ENCODE measurements at regions not wholly inside any gene's neighbourhood (a gene's known extent, or its start where the extent isn't known, plus 50 kb on each side); places are given as distances from the start of the nearest gene placed in this dataset.

- TF ChIP-seq CTCF (IDR thresholded peaks at IDR 0.05) (no peak), POLR2A (IDR thresholded peaks at IDR 0.05) (no peak), POLR2AphosphoS5 (IDR thresholded peaks at IDR 0.05) (no peak)
Measured at GRCh38 chr3:182711261-182711683, 82.0 kb upstream of the ATP11B start.

Data from prostate gland (tissue), 2 donors.